PC-3 (cell line): ENCODE measurements at regions not wholly inside any gene's neighbourhood (a gene's known extent, or its start where the extent isn't known, plus 50 kb on each side); places are given as distances from the start of the nearest gene placed in this dataset.

Experiments used
- CTCF ChIP-seq: fragments of 300-600 bp; sonication (generic); conservative IDR thresholded peaks from 2 replicates; pipeline ENCODE4 v1.5.1; 2017; ENCODE audit warnings: antibody characterized with exemption, low read depth, mild to moderate bottlenecking, low read length
- EZH2 ChIP-seq: fragments of 300-600 bp; sonication (generic); IDR thresholded peaks from one replicate; pipeline ENCODE4 v1.6.1; 2017; ENCODE audit warnings: antibody characterized with exemption, mild to moderate bottlenecking, low read length; ENCODE audit not compliant: unreplicated experiment
- EZH2phosphoT487 ChIP-seq: fragments of 300-600 bp; sonication (generic); IDR thresholded peaks from 2 replicates; pipeline ENCODE4 v1.6.1; 2018; ENCODE audit warnings: mild to moderate bottlenecking, antibody characterized with exemption, low read length, borderline replicate concordance

DNA sequence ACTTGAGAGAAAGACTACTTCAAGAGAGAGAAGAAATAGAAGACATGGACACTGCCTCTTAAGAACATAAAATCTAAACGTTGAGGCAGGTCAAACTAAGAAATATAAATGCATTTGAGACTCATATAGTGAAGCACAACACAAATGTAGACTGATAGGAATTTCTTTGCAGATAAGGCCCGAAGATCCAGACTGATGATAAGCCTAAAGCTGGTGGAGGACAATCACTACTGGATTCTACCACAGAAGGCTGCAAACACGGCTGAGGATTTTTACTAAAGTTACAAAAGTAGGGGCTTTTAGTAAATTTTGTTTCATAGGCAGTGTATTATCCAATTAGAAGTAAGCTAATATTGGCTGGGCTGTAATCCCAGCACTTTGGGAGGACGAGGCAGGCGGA lies 278.3 kb downstream of the RAP2B start:
- TF ChIP-seq CTCF = no peak
- no peak for TF ChIP-seq EZH2phosphoT487
- TF ChIP-seq EZH2 = no peak
